Fibroblast of skin of abdomen (primary cell): ENCODE measurements at regions not wholly inside any gene's neighbourhood (a gene's known extent, or its start where the extent isn't known, plus 50 kb on each side); places are given as distances from the start of the nearest gene placed in this dataset.
"Not testable (repeated sequence)": the region's sequence is repeated elsewhere in the genome, so short reads cannot be mapped to it uniquely, and the experiment has no call there.

Experiments
- DNase-seq: peaks from one replicate; pipeline ENCODE4 v3.0.0-alpha.2; 2013

- DNase-seq: no peak
Observed at GRCh38 chr3:525415-525814, 328.9 kb downstream of the CHL1 start.

- peak; percentile 26 for DNase-seq
Observed at GRCh38 chr3:535566-536416, 339.2 kb downstream of the CHL1 start.

GRCh38 chr3:536417-536813, 339.9 kb downstream of the CHL1 start:
- DNase-seq: no peak

- no peak for DNase-seq
Observed at GRCh38 chr3:541062-541801, 344.7 kb downstream of the CHL1 start.

GRCh38 chr3:542021-542420, 345.5 kb downstream of the CHL1 start:
- DNase-seq: no peak

- DNase-seq: no peak
Observed at GRCh38 chr3:549636-550035, 353.1 kb downstream of the CHL1 start.

GRCh38 chr3:550471-550870, 353.9 kb downstream of the CHL1 start:
- DNase-seq: no peak

- no peak for DNase-seq
Observed at GRCh38 chr3:557972-558371, 361.4 kb downstream of the CHL1 start.

GRCh38 chr3:567488-568185, 371.1 kb downstream of the CHL1 start:
- DNase-seq: no peak

- DNase-seq: not testable (repeated sequence)
Observed at GRCh38 chr3:579529-579928, 383.0 kb downstream of the CHL1 start.

- not testable (repeated sequence) for DNase-seq
Observed at GRCh38 chr3:589066-589465, 392.5 kb downstream of the CHL1 start.

- not testable (repeated sequence) for DNase-seq
Observed at GRCh38 chr3:597304-597703, 400.7 kb downstream of the CHL1 start.

- not testable (repeated sequence) for DNase-seq
Observed at GRCh38 chr3:597746-598145, 401.2 kb downstream of the CHL1 start.

GRCh38 chr3:607480-607879, 410.9 kb downstream of the CHL1 start:
- DNase-seq: not testable (repeated sequence)

- no peak for DNase-seq
Observed at GRCh38 chr3:621714-622113, 425.2 kb downstream of the CHL1 start.

- DNase-seq: no peak
Observed at GRCh38 chr3:622314-622713, 425.8 kb downstream of the CHL1 start.

- DNase-seq: no peak
Observed at GRCh38 chr3:623914-624545, 427.5 kb downstream of the CHL1 start.

- DNase-seq: peak; percentile 46
Observed at GRCh38 chr3:632571-633170, 436.1 kb downstream of the CHL1 start.

- DNase-seq: no peak
Observed at GRCh38 chr3:634511-634910, 437.9 kb downstream of the CHL1 start.

- no peak for DNase-seq
Observed at GRCh38 chr3:635393-635792, 438.8 kb downstream of the CHL1 start.

- DNase-seq: no peak
Observed at GRCh38 chr3:643376-643775, 446.8 kb downstream of the CHL1 start.

GRCh38 chr3:655824-656223, 437.0 kb upstream of the CNTN6 start:
- DNase-seq: no peak
